H1 (cell line): ENCODE measurements at regions not wholly inside any gene's neighbourhood (a gene's known extent, or its start where the extent isn't known, plus 50 kb on each side); places are given as distances from the start of the nearest gene placed in this dataset.
A peak's percentile ranks its signal among the peaks of the same experiment; 100 is the strongest.

Source experiments
- CTCF ChIA-PET: fragments of 300-600 bp; sonication (Branson Sonifier 250); formaldehyde crosslinking; loops from one replicate; lab custom pipeline; 2021; ENCODE audit not compliant: partially characterized antibody; lab: Charles Lee
- POLR2A ChIA-PET: fragments of 300-600 bp; sonication (Branson Sonifier 250); formaldehyde crosslinking; loops from one replicate; lab custom pipeline; 2021; ENCODE audit warnings: inconsistent platforms; ENCODE audit not compliant: partially characterized antibody; lab: Charles Lee
- DNase-seq, 2 experiments: peaks; one replicate each; pipeline versions ENCODE4 v3.0.0 to v3.0.0-alpha.2; 2010 to 2022; ENCODE audit warnings: low spot score in 2 of 2, low read depth in 1 of 2, mixed read lengths in 1 of 2
- FAIRE-seq: peaks from 2 replicates; lab custom pipeline; 2011; peaks lifted over from hg19 to GRCh38; lab: Jason Lieb, UNC
- H2AFZ ChIP-seq: 2 replicates; pipeline ENCODE4 v1.8.1; 2012; ENCODE audit warnings: low read length, inconsistent platforms
- H2AK5ac ChIP-seq: 2 replicates; pipeline ENCODE4 v1.6.1; 2013; ENCODE audit warnings: low read depth, low read length
- H2BK120ac ChIP-seq: replicated peaks from 2 replicates; pipeline ENCODE3; 2013; ENCODE audit warnings: low read depth, low read length, inconsistent platforms
- H2BK12ac ChIP-seq: 2 replicates; pipeline ENCODE4 v1.6.1; 2013; ENCODE audit warnings: low read depth, low read length
- H2BK15ac ChIP-seq: 2 replicates; pipeline ENCODE4 v1.6.1; 2013; ENCODE audit warnings: low read length
- H2BK20ac ChIP-seq: 2 replicates; pipeline ENCODE4 v1.6.1; 2013; ENCODE audit warnings: low read length
- H2BK5ac ChIP-seq: 2 replicates; pipeline ENCODE4 v1.6.1; 2013; ENCODE audit warnings: low read depth, low read length
- H3K14ac ChIP-seq: 2 replicates; pipeline ENCODE4 v1.6.1; 2013; ENCODE audit warnings: inconsistent platforms; ENCODE audit not compliant: insufficient read length
- H3K18ac ChIP-seq: 2 replicates; pipeline ENCODE4 v1.6.1; 2013; ENCODE audit warnings: low read length; ENCODE audit errors: extremely low read depth
- H3K23ac ChIP-seq: 2 replicates; pipeline ENCODE4 v1.6.1; 2013; ENCODE audit warnings: inconsistent platforms; ENCODE audit not compliant: insufficient read length
- H3K23me2 ChIP-seq: 2 replicates; pipeline ENCODE4 v1.6.1; 2013; ENCODE audit warnings: low read depth, low read length
- H3K27ac ChIP-seq: 2 replicates; pipeline ENCODE4 v1.6.1; 2011; ENCODE audit warnings: low read depth, low read length, inconsistent platforms
- H3K27me3 ChIP-seq, 4 experiments: replicated peaks in 1 of 4; 1 replicate in 1 of 4; 2 replicates in 3 of 4; pipeline versions ENCODE4 v1.6.1 to v1.8.1; 2011 to 2013; ENCODE audit warnings: low read length in 3 of 4, mild to moderate bottlenecking in 3 of 4, inconsistent platforms in 2 of 4, mixed read lengths in 2 of 4, moderate library complexity in 1 of 4; ENCODE audit not compliant: control insufficient read depth in 3 of 4, insufficient read depth in 3 of 4; ENCODE audit errors: extremely low read depth in 1 of 4
- H3K36me3 ChIP-seq, 4 experiments: 2 replicates each; pipeline versions ENCODE4 v1.6.1 to v1.8.1; 2011 to 2013; ENCODE audit warnings: mild to moderate bottlenecking in 4 of 4, low read length in 3 of 4, moderate library complexity in 2 of 4, control low read depth in 1 of 4, inconsistent platforms in 1 of 4; ENCODE audit not compliant: insufficient read depth in 4 of 4, control insufficient read depth in 2 of 4
- H3K4ac ChIP-seq: replicated peaks from 2 replicates; pipeline ENCODE3; 2013; ENCODE audit warnings: low read length, low read depth, mixed read lengths, inconsistent platforms; ENCODE audit not compliant: insufficient read length
- H3K4me1 ChIP-seq, 4 experiments: replicated peaks in 1 of 4; 1 replicate in 1 of 4; 2 replicates in 3 of 4; pipeline versions ENCODE4 v1.6.1 to v1.8.1; 2011 to 2013; ENCODE audit warnings: low read length in 3 of 4, inconsistent platforms in 2 of 4, mixed read lengths in 1 of 4; ENCODE audit not compliant: insufficient read depth in 4 of 4, control insufficient read depth in 3 of 4
- H3K4me2 ChIP-seq, 2 experiments: 2 replicates each; pipeline versions ENCODE4 v1.6.1 to v1.8.1; 2011 to 2013; ENCODE audit warnings: low read depth in 2 of 2, low read length in 2 of 2, control low read depth in 1 of 2, inconsistent platforms in 1 of 2, mild to moderate bottlenecking in 1 of 2; ENCODE audit not compliant: insufficient read depth in 1 of 2
- H3K4me3 ChIP-seq, 4 experiments: fragments of 200-600, 300-600 bp in 1 of 4; sonication (generic), shearing (Covaris generic), sonication (Bioruptor Twin) in 1 of 4; 2 replicates each; pipeline versions ENCODE4 v1.5.1 to v1.8.1; 2011 to 2016; ENCODE audit warnings: low read length in 4 of 4, low read depth in 3 of 4, control low read depth in 2 of 4, inconsistent platforms in 2 of 4, mild to moderate bottlenecking in 2 of 4, mixed read lengths in 1 of 4, moderate library complexity in 1 of 4; ENCODE audit not compliant: insufficient read depth in 2 of 4; ENCODE audit errors: extremely low read depth in 1 of 4
- H3K56ac ChIP-seq: replicated peaks from 2 replicates; pipeline ENCODE3; 2013; ENCODE audit warnings: low read depth, mild to moderate bottlenecking, mixed read lengths, low read length, inconsistent platforms; ENCODE audit not compliant: insufficient read length
- H3K79me1 ChIP-seq: 2 replicates; pipeline ENCODE4 v1.6.1; 2013; ENCODE audit warnings: low read depth, low read length, control low read depth
- H3K79me2 ChIP-seq, 2 experiments: 2 replicates each; pipeline versions ENCODE4 v1.6.1 to v1.8.1; 2012 to 2013; ENCODE audit warnings: low read length in 2 of 2, mild to moderate bottlenecking in 2 of 2, inconsistent platforms in 1 of 2; ENCODE audit not compliant: insufficient read depth in 2 of 2, control insufficient read depth in 1 of 2
- H3K9ac ChIP-seq, 4 experiments: replicated peaks in 1 of 4; 1 replicate in 1 of 4; 2 replicates in 3 of 4; pipeline versions ENCODE4 v1.6.1 to v1.8.1; 2011 to 2013; ENCODE audit warnings: low read depth in 3 of 4, low read length in 3 of 4, control low read depth in 2 of 4, mild to moderate bottlenecking in 2 of 4, moderate library complexity in 2 of 4, inconsistent platforms in 1 of 4; ENCODE audit errors: extremely low read depth in 1 of 4
- H3K9me3 ChIP-seq, 2 experiments: 2 replicates each; pipeline versions ENCODE4 v1.6.1 to v1.8.1; 2012 to 2013; ENCODE audit warnings: mild to moderate bottlenecking in 2 of 2, moderate library complexity in 2 of 2, control low read depth in 1 of 2, inconsistent platforms in 1 of 2, low read depth in 1 of 2, low read length in 1 of 2, mixed read lengths in 1 of 2; ENCODE audit not compliant: insufficient read depth in 2 of 2
- H4K20me1 ChIP-seq, 2 experiments: replicated peaks in 1 of 2; 2 replicates each; pipeline versions ENCODE3 to v1.8.1; 2011 to 2013; ENCODE audit warnings: inconsistent platforms in 2 of 2, low read length in 2 of 2, mild to moderate bottlenecking in 1 of 2; ENCODE audit not compliant: insufficient read depth in 2 of 2, control insufficient read depth in 1 of 2
- H4K5ac ChIP-seq: 2 replicates; pipeline ENCODE4 v1.6.1; 2013; ENCODE audit warnings: low read length, low read depth, mixed read lengths, inconsistent platforms; ENCODE audit not compliant: insufficient read length
- H4K8ac ChIP-seq: 2 replicates; pipeline ENCODE4 v1.8.0; 2013; ENCODE audit warnings: mild to moderate bottlenecking, moderate library complexity, low read length, inconsistent platforms; ENCODE audit not compliant: insufficient read depth; ENCODE audit errors: extremely low read depth
- H4K91ac ChIP-seq: replicated peaks from 2 replicates; pipeline ENCODE3; 2013; ENCODE audit warnings: low read length, mixed read lengths, inconsistent platforms; ENCODE audit not compliant: insufficient read length
- CHD1 ChIP-seq: IDR thresholded peaks from 2 replicates; pipeline ENCODE4 v1.6.1; 2012; ENCODE audit warnings: low read depth, low read length, improper control_type of control experiment
- CHD2 ChIP-seq: IDR thresholded peaks from 2 replicates; pipeline ENCODE4 v1.6.1; 2012; ENCODE audit warnings: low read length, improper control_type of control experiment
- CTBP2 ChIP-seq: IDR thresholded peaks from 2 replicates; pipeline ENCODE4 v1.7.0; 2011; ENCODE audit warnings: borderline replicate concordance, mild to moderate bottlenecking, moderate library complexity, mixed read lengths, low read length; ENCODE audit not compliant: insufficient read depth, insufficient read length
- EP300 ChIP-seq, 2 experiments: IDR thresholded peaks; 1 replicate in 1 of 2; 2 replicates in 1 of 2; pipeline ENCODE4 v1.6.1; 2011 to 2012; ENCODE audit warnings: low read depth in 2 of 2, low read length in 2 of 2, mild to moderate bottlenecking in 2 of 2, borderline replicate concordance in 1 of 2, inconsistent platforms in 1 of 2, moderate library complexity in 1 of 2
- EZH2 ChIP-seq: fragments of 200-600 bp; sonication (generic); IDR thresholded peaks from 2 replicates; pipeline ENCODE4 v1.7.1; 2012; ENCODE audit warnings: low read depth, mild to moderate bottlenecking, moderate library complexity, low read length, inconsistent platforms; ENCODE audit not compliant: severe bottlenecking
- GABPA ChIP-seq: IDR thresholded peaks from 2 replicates; pipeline ENCODE4 v1.6.1; 2011; ENCODE audit warnings: mild to moderate bottlenecking, low read length, moderate library complexity, borderline replicate concordance; ENCODE audit not compliant: insufficient read depth
- NRF1 ChIP-seq: IDR thresholded peaks from 2 replicates; pipeline ENCODE4 v1.6.1; 2011; ENCODE audit warnings: mild to moderate bottlenecking, low read depth, low read length, improper control_type of control experiment
- POLR2A ChIP-seq, 2 experiments: IDR thresholded peaks; 1 replicate in 1 of 2; 2 replicates in 1 of 2; pipeline ENCODE4 v1.6.1; 2011; ENCODE audit warnings: low read depth in 2 of 2, low read length in 2 of 2, mild to moderate bottlenecking in 2 of 2; ENCODE audit errors: control extremely low read depth in 1 of 2
- RBBP5 ChIP-seq: IDR thresholded peaks from 2 replicates; pipeline ENCODE4 v1.7.1; 2012; ENCODE audit warnings: low read depth, mild to moderate bottlenecking, inconsistent platforms, low read length, moderate library complexity, borderline replicate concordance
- SP1 ChIP-seq: IDR thresholded peaks from 2 replicates; pipeline ENCODE4 v1.6.1; 2011; ENCODE audit warnings: low read depth, low read length
- YY1 ChIP-seq: IDR thresholded peaks from 2 replicates; pipeline ENCODE4 v1.6.1; 2011; ENCODE audit warnings: low read depth, mild to moderate bottlenecking, low read length
- WGBS, 2 experiments: shearing (Covaris generic) in 1 of 2; methylation state at CpG; one replicate each; pipeline versions ENCODE4 v1.1.6 to v1.1.7; 2013 to 2015; ENCODE audit warnings: low lambda C conversion rate in 2 of 2, mixed read lengths in 2 of 2, inconsistent platforms in 1 of 2, low coverage in 1 of 2, missing lambda C conversion rate in 1 of 2; ENCODE audit not compliant: insufficient replicate concordance in 2 of 2, insufficient coverage in 1 of 2, insufficient read length in 1 of 2; ENCODE audit errors: extremely low coverage in 1 of 2, missing lambda C conversion rate in 1 of 2; 5-methylcytosine and 5-hydroxymethylcytosine counted together
- TF ChIP-seq, protein P1 (sequence below): IDR thresholded peaks from 2 replicates; pipeline ENCODE4 v1.6.1; 2011; ENCODE audit warnings: low read length, improper control_type of control experiment

DNA sequence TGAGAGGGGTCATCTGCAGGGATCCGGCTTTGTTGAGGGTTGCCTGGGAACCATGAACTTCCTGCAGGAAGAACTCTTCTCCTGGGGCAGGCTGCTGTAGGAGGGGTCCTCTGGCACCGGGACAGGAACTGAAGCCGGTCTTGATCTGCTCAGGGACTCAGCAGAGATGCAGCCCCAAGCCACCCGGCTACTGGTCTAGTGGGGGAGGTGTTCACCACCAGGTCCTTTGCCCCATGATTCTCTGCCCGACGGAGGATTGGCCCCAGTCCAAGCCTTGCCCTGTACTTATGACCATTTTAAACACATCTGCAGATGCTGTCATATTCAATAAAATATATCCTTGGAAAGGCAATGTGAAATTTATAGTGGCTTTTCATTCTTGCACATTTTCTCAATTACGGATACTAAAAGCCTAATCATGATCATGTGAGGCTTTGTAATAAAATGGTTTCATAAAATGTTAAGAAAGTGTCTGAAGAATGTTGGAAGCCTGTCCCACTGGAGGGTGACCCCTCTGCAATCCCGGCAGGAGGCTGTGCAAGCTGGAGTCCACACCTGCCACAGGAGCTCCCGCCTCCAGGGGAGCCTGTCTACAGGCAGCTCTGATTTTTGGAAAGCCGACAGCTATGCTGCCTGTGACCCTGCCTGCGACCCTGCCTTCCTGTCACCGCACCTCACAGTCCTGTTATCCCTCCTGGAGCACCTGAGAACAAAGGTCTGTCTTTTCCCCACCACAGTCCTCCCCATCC, 98.8 kb upstream of the TAF1B start:
- no peak for DNase-seq
- Histone ChIP-seq H3K4me1 (no peaks in the 10 kb centered on the region; a peak in 1 of 7 replicates), H2AK5ac (no peak overlapping the region), H4K20me1 (no peaks in the 10 kb centered on the region), H2BK15ac (no peak overlapping the region), H2BK12ac (no peak overlapping the region), H3K36me3 (no peaks in the 10 kb centered on the region), H3K9ac (no peak overlapping the region), H3K18ac (no peak overlapping the region), H2BK20ac (no peak overlapping the region), H3K4me2 (no peak overlapping the region), H3K56ac (no peak overlapping the region), H3K4me3 (no peak overlapping the region), H3K79me1 (no peaks in the 10 kb centered on the region), H4K5ac (no peak overlapping the region), H3K9me3 (peaks cover 0 to 4% of the 10 kb centered on the region in 2 experiments; a peak in 1 of 4 replicates), H4K91ac (no peak overlapping the region), H3K14ac (no peak overlapping the region), H3K4ac (no peak overlapping the region), H3K23ac (no peak overlapping the region), H3K27ac (no peak overlapping the region), H2BK5ac (no peak overlapping the region), H2BK120ac (no peak overlapping the region), H2AFZ (no peak overlapping the region), H4K8ac (0 out of 2 replicates have a peak overlapping the region, but pooled peaks have one; percentile 4), H3K27me3 (no peaks in the 10 kb centered on the region), H3K23me2 (peaks cover 2% of the 10 kb centered on the region; the same call in 1 of the 2 replicates), H3K79me2 (no peaks in the 10 kb centered on the region)
- CTCF ChIA-PET, result interaction anchor here (0.9 to 1.6 kb wide), 4 partner anchors 15 to 261 kb away, joined by 3 read pairs; no protein-coding TSS in a partner anchor
- 88% methylated on average over 12 of the region's 12 CpGs; no CpG with 5 or more reads in 1 of the 2 experiments for WGBS, 2 experiments
- no peak for FAIRE-seq
- POLR2A ChIA-PET, result no interaction called here
- TF ChIP-seq EP300 (IDR thresholded peaks at IDR 0.05; ENCODE audit: borderline replicate concordance in 1 of 2, low read depth in 2 of 2, low read length in 2 of 2), result no peak
- no peak for TF ChIP-seq CHD2
- TF ChIP-seq POLR2A (IDR thresholded peaks at IDR 0.05; ENCODE audit: control extremely low read depth in 1 of 2, low read depth in 2 of 2, low read length in 2 of 2), result no peak
- TF ChIP-seq CTBP2, result no peak
- no peak for TF ChIP-seq RBBP5
- TF ChIP-seq GABPA, result no peak
- TF ChIP-seq SP1, result no peak
- TF ChIP-seq, protein P1, sequence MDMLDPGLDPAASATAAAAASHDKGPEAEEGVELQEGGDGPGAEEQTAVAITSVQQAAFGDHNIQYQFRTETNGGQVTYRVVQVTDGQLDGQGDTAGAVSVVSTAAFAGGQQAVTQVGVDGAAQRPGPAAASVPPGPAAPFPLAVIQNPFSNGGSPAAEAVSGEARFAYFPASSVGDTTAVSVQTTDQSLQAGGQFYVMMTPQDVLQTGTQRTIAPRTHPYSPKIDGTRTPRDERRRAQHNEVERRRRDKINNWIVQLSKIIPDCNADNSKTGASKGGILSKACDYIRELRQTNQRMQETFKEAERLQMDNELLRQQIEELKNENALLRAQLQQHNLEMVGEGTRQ, result no peak
- TF ChIP-seq YY1, result no peak
- no peak for TF ChIP-seq NRF1
- TF ChIP-seq EZH2, result no peak
- no peak for TF ChIP-seq CHD1
